ENCODE measurements at regions not wholly inside any gene's neighbourhood (a gene's known extent, or its start where the extent isn't known, plus 50 kb on each side); places are given as distances from the start of the nearest gene placed in this dataset.

- H3K4me1 ChIP-seq (ENCODE audit: control insufficient read depth, extremely low read depth, insufficient read depth, low read length): peaks cover 70% of the 10 kb centered on the region
- no peak overlapping the region for H3K4me2 ChIP-seq (ENCODE audit: insufficient read depth, low read length)
- dilution Hi-C loops (cut with MboI; ENCODE audit: extremely low pct_ligation_motif_present, low sequenced_read_pairs): no loop called here
- no TSS peak for BruUV-seq (replicated peaks)
- H3K9me1 ChIP-seq (replicated peaks; ENCODE audit: control insufficient read depth, extremely low read depth, insufficient read depth, low read length): no peaks in the 10 kb centered on the region
- CTCF ChIA-PET: interaction anchor here (1.2 to 1.6 kb wide), 3 partner anchors 11 to 63 kb away, joined by 3 to 4 read pairs (median 3); no protein-coding TSS in a partner anchor
- H3K9ac ChIP-seq (replicated peaks; ENCODE audit: extremely low read depth, insufficient read depth, low read length): no peak overlapping the region
- peaks cover 22% of the 10 kb centered on the region for H3K79me2 ChIP-seq (ENCODE audit: control insufficient read depth, insufficient read depth, low read length)
- DNase-seq (ENCODE audit: low read depth, low spot score): no peak
- POLR2A ChIA-PET: interaction anchor here (0.7 kb wide), 1 partner anchor 606 kb away, joined by 8 read pairs; no protein-coding TSS in a partner anchor
- TF ChIP-seq GATA2 (IDR thresholded peaks at IDR 0.05; ENCODE audit: insufficient read depth, insufficient read length, low read depth, low read length): no peak
- TF ChIP-seq POLR2A (IDR thresholded peaks at IDR 0.05; ENCODE audit: low read depth, low read length): no peak
- TF ChIP-seq EZH2 (IDR thresholded peaks at IDR 0.05; ENCODE audit: borderline replicate concordance, low read depth, low read length, severe bottlenecking): no peak
- no peak for TF ChIP-seq MAX (IDR thresholded peaks at IDR 0.05; ENCODE audit: insufficient read depth, insufficient read length)
- TF ChIP-seq CTCF (IDR thresholded peaks at IDR 0.05; ENCODE audit: extremely low read depth in 1 of 2, insufficient read depth in 1 of 2, low read depth in 1 of 2, low read length in 2 of 2): no peak
- TF ChIP-seq JUN (IDR thresholded peaks at IDR 0.05; ENCODE audit: borderline replicate concordance, insufficient read depth, insufficient read length, low read depth): no peak
- TF ChIP-seq POLR2AphosphoS5 (IDR thresholded peaks at IDR 0.05; ENCODE audit: insufficient read depth, low read depth, low read length): no peak
- no peak for FAIRE-seq
- no peak overlapping the region for H3K4me3 ChIP-seq (replicated peaks in 1 of 3; ENCODE audit: insufficient read depth in 1 of 3, low read depth in 1 of 3, low read length in 3 of 3)
- no peaks in the 10 kb centered on the region for H3K9me3 ChIP-seq (replicated peaks; ENCODE audit: control insufficient read depth, insufficient read depth, low read length)
- H2AFZ ChIP-seq (ENCODE audit: low read depth, low read length): no peak overlapping the region
- H3K27me3 ChIP-seq (ENCODE audit: control insufficient read depth in 2 of 2, insufficient read depth in 2 of 2, low read length in 2 of 2): no peaks in the 10 kb centered on the region
- H3K36me3 ChIP-seq (ENCODE audit: control insufficient read depth in 2 of 2, extremely low read depth in 1 of 2, insufficient read depth in 2 of 2, low read length in 2 of 2): peaks cover 0 to 2% of the 10 kb centered on the region in 2 experiments
- no peak overlapping the region for H3K27ac ChIP-seq (ENCODE audit: insufficient read depth, low read depth, low read length)
- intact Hi-C loops (cut with micrococcal nuclease): no loop called here
- H4K20me1 ChIP-seq (replicated peaks; ENCODE audit: control insufficient read depth, extremely low read depth, insufficient read depth, low read length): no peaks in the 10 kb centered on the region
These were observed 185.5 kb upstream of the KLF14 start for GRCh38 chr7:130919316-130920103.
